ENCODE measurements at regions not wholly inside any gene's neighbourhood (a gene's known extent, or its start where the extent isn't known, plus 50 kb on each side); places are given as distances from the start of the nearest gene placed in this dataset.

DNA sequence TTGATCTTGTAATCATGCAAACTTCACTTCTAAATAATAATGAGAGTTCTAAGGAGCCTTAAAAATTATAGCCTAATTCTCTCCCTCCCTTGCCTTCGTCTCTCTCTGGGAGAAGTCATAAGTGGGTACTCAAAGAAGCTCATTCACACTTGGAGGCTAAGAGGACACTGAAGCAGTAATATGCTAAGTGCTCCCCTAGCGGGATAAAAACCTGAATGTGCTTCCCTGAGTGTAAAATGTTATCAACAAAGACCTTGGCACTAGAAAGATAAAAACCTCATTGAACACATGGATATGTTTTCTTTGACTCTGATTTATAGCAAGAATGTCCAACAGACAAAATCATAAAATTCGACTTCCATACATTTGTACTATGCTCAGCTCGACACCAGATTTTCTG is 337.9 kb upstream of the NOVA1 start:
- in situ Hi-C loops (cut with MboI; ENCODE audit: low pct_unique_long_range_greater_than_20kb, low sequenced_read_pairs, unreplicated experiment): no loop called here
- TF ChIP-seq, protein P1, sequence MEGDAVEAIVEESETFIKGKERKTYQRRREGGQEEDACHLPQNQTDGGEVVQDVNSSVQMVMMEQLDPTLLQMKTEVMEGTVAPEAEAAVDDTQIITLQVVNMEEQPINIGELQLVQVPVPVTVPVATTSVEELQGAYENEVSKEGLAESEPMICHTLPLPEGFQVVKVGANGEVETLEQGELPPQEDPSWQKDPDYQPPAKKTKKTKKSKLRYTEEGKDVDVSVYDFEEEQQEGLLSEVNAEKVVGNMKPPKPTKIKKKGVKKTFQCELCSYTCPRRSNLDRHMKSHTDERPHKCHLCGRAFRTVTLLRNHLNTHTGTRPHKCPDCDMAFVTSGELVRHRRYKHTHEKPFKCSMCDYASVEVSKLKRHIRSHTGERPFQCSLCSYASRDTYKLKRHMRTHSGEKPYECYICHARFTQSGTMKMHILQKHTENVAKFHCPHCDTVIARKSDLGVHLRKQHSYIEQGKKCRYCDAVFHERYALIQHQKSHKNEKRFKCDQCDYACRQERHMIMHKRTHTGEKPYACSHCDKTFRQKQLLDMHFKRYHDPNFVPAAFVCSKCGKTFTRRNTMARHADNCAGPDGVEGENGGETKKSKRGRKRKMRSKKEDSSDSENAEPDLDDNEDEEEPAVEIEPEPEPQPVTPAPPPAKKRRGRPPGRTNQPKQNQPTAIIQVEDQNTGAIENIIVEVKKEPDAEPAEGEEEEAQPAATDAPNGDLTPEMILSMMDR (IDR thresholded peaks at IDR 0.05; ENCODE audit: extremely low read depth, insufficient read depth, missing control alignments): no peak
- DNase-seq (ENCODE audit: low spot score): no peak

DNA sequence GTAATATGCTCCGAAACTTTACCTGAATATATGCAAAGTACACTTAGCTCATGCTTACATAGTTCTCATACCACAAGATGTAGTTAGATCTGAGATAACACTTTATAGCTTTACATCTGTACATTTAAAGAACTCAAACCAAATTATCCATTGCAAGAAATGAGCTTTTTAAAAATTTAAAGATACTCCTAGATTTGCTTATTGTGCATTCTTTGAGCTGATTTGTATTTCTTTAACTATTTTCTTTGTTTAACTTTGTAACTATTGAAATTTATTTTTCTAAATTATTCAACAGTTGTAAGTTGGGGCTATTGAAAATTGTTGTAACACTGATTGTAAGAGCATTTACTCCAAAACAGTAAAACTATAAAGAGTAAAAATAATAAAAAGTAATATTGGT is 340.2 kb upstream of the NOVA1 start:
- DNase-seq (ENCODE audit: low spot score): no peak
- in situ Hi-C loops (cut with MboI; ENCODE audit: low pct_unique_long_range_greater_than_20kb, low sequenced_read_pairs, unreplicated experiment): no loop called here
- TF ChIP-seq, protein P1 (IDR thresholded peaks at IDR 0.05; ENCODE audit: extremely low read depth, insufficient read depth, missing control alignments): no peak

DNA sequence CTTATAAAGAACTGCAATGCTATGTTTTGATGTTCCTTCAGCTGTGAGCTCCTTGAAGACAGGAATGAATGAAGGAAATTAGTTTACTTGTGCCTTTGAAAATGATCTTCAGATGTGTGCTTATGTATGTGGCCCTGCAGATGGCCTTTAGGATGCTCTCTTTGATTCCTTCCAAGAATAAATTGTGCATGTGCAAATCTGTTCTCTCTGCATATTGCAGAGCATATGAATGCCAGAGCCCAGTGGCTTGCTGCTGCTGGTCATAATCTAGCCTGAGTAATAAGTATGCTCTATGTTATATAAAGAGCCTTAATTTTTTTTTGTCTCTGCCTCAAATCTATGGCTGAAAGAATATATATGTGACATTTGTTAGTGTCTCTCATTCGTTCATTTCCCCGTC is 341.9 kb upstream of the NOVA1 start:
- no peak for DNase-seq (ENCODE audit: low spot score)
- in situ Hi-C loops (cut with MboI; ENCODE audit: low pct_unique_long_range_greater_than_20kb, low sequenced_read_pairs, unreplicated experiment): no loop called here
- TF ChIP-seq, protein P1 (IDR thresholded peaks at IDR 0.05; ENCODE audit: extremely low read depth, insufficient read depth, missing control alignments): no peak

DNA sequence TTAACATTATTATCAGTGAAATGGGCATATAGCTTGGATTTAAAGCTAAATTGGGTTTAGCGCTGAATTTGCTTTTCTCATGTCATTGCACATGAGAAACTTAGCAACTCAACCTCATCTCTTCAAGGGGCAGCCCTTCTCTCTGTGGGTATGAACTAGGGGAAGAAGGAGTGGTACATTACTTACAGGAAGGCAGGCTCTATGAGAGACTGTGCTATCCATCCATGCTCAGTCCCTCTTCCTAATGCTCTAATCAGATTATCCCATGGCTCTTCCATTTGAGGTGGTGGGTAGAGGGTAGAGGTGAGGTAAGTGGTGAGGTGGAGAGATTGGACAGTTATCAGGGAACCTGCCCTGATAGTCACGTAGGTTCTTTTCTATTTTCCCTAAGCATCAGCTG is 343.7 kb upstream of the NOVA1 start:
- no peak for DNase-seq (ENCODE audit: low spot score)
- TF ChIP-seq, protein P1 (IDR thresholded peaks at IDR 0.05; ENCODE audit: extremely low read depth, insufficient read depth, missing control alignments): no peak
- in situ Hi-C loops (cut with MboI; ENCODE audit: low pct_unique_long_range_greater_than_20kb, low sequenced_read_pairs, unreplicated experiment): no loop called here

DNA sequence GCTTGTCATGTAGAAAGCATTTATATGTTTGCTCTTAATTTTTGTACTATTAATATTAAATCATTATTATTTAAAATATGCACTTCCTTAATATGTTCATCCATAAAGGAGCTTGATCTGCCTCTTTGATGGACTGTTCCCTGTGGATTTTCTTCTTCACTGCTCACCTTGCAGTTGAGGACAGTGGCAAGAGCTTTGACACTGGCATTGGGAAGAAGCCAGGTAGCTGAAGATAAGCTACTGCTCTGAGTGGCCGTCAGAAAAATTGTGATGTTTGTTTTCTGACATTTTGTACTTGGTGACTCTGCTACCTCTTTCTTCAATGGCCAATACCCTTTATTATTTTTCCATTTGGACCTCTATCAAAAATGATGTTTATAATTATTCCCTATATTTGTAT is 349.4 kb upstream of the NOVA1 start:
- in situ Hi-C loops (cut with MboI; ENCODE audit: low pct_unique_long_range_greater_than_20kb, low sequenced_read_pairs, unreplicated experiment): no loop called here
- TF ChIP-seq, protein P1 (IDR thresholded peaks at IDR 0.05; ENCODE audit: extremely low read depth, insufficient read depth, missing control alignments): no peak
- no peak for DNase-seq (ENCODE audit: low spot score)

DNA sequence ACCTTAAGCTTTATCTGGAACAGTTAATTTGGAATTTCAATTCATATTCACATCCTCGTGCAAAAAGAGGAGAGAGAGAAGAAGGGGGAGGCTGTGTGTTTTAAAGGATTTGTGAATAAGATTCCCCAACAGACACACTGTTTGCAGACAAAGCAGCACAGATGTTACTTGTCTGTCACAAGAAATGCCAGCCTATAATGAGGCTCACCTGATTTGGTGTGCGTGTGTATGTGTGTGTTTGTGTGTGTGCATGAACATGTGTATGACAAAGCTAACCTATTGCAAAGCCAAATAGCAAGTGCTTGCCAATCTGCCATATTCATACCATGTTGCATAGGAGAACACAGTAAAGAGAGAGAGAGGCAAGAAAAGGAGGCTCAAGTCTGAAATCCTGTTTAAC is 361.6 kb upstream of the NOVA1 start:
- DNase-seq (ENCODE audit: low spot score): no peak
- TF ChIP-seq, protein P1 (IDR thresholded peaks at IDR 0.05; ENCODE audit: extremely low read depth, insufficient read depth, missing control alignments): no peak
- in situ Hi-C loops (cut with MboI; ENCODE audit: low pct_unique_long_range_greater_than_20kb, low sequenced_read_pairs, unreplicated experiment): no loop called here
